Neural cell (in vitro differentiated cells): ENCODE measurements at regions not wholly inside any gene's neighbourhood (a gene's known extent, or its start where the extent isn't known, plus 50 kb on each side); places are given as distances from the start of the nearest gene placed in this dataset.

ENCODE experiments used
- H2AFZ ChIP-seq: fragments of 200-600, 300-800 bp; sonication (generic), shearing (Covaris generic); 2 replicates; pipeline ENCODE4 v1.6.0; 2014; ENCODE audit warnings: low read depth, mild to moderate bottlenecking, antibody characterized with exemption, low read length, moderate library complexity
- H3F3A ChIP-seq: fragments of 200-600 bp; shearing (Covaris generic); 2 replicates; pipeline ENCODE4 v1.6.1; 2016; ENCODE audit warnings: mild to moderate bottlenecking, moderate library complexity, mixed read lengths, antibody characterized with exemption, low read length; ENCODE audit not compliant: insufficient read depth, poor library complexity, severe bottlenecking
- H3K27ac ChIP-seq: fragments of 200-600, 300-800 bp; sonication (generic), shearing (Covaris generic); 2 replicates; pipeline ENCODE4 v1.5.1; 2014; ENCODE audit warnings: mild to moderate bottlenecking, low read length, moderate library complexity
- H3K27me3 ChIP-seq: fragments of 300-800, 200-600 bp; sonication (generic), shearing (Covaris generic); 2 replicates; pipeline ENCODE4 v1.6.0; 2014; ENCODE audit warnings: mild to moderate bottlenecking, low read depth, low read length, moderate library complexity; ENCODE audit not compliant: insufficient read depth
- H3K36me3 ChIP-seq: fragments of 300-800, 200-600 bp; sonication (generic), shearing (Covaris generic); 2 replicates; pipeline ENCODE4 v1.5.1; 2014; ENCODE audit warnings: mild to moderate bottlenecking, antibody characterized with exemption, low read length, moderate library complexity; ENCODE audit not compliant: insufficient read depth
- H3K4me2 ChIP-seq: fragments of 300-800, 200-600 bp; sonication (generic), shearing (Covaris generic); 2 replicates; pipeline ENCODE4 v1.6.0; 2014; ENCODE audit warnings: mild to moderate bottlenecking, low read length
- H3K4me3 ChIP-seq: fragments of 300-800, 200-600 bp; sonication (generic), shearing (Covaris generic); 2 replicates; pipeline ENCODE4 v1.5.1; 2014; ENCODE audit warnings: mild to moderate bottlenecking, low read length, moderate library complexity
- H3K79me2 ChIP-seq: fragments of 200-600 bp; shearing (Covaris generic); replicated peaks from 2 replicates; pipeline ENCODE4 v1.6.0; 2014; ENCODE audit warnings: mild to moderate bottlenecking, low read length, moderate library complexity; ENCODE audit not compliant: insufficient read depth
- H3K9ac ChIP-seq: fragments of 300-800, 200-600 bp; sonication (generic), shearing (Covaris generic); 2 replicates; pipeline ENCODE4 v1.6.1; 2016; ENCODE audit warnings: mild to moderate bottlenecking, low read length, mixed read lengths
- H3K9me2 ChIP-seq: fragments of 200-600 bp; shearing (Covaris generic); 2 replicates; pipeline ENCODE4 v1.6.1; 2016; ENCODE audit warnings: mild to moderate bottlenecking, low read length, mixed read lengths; ENCODE audit not compliant: insufficient read depth
- H3K9me3 ChIP-seq: fragments of 200-600, 300-800 bp; sonication (generic), shearing (Covaris generic); 2 replicates; pipeline ENCODE4 v1.6.1; 2016; ENCODE audit warnings: mild to moderate bottlenecking, mixed run types, low read length, moderate library complexity, mixed read lengths
- H4K20me1 ChIP-seq: fragments of 200-600 bp; shearing (Covaris generic); 2 replicates; pipeline ENCODE4 v1.6.1; 2016; ENCODE audit warnings: mild to moderate bottlenecking, mixed run types; ENCODE audit not compliant: insufficient read depth
- EP300 ChIP-seq: fragments of 450-650 bp; conservative IDR thresholded peaks from 2 replicates; pipeline ENCODE4 v1.6.1; 2014; ENCODE audit warnings: antibody characterized with exemption, mild to moderate bottlenecking, moderate library complexity; ENCODE audit not compliant: poor library complexity, severe bottlenecking
- EZH2 ChIP-seq: fragments of 200-600, 300-800 bp; shearing (Covaris generic), sonication (generic); IDR thresholded peaks from 2 replicates; pipeline ENCODE4 v1.6.1; 2014; ENCODE audit warnings: antibody characterized with exemption, low read length, borderline replicate concordance, mild to moderate bottlenecking; ENCODE audit not compliant: insufficient read depth, poor library complexity, severe bottlenecking
- MXI1 ChIP-seq: fragments of 450-650 bp; conservative IDR thresholded peaks from 2 replicates; pipeline ENCODE4 v1.6.1; 2014; ENCODE audit warnings: antibody characterized with exemption, mild to moderate bottlenecking; ENCODE audit not compliant: poor library complexity, severe bottlenecking
- POLR2AphosphoS5 ChIP-seq: IDR thresholded peaks from 2 replicates; pipeline ENCODE4 v1.6.1; 2012
- RAD21 ChIP-seq: fragments of 450-650 bp; conservative IDR thresholded peaks from 2 replicates; pipeline ENCODE4 v1.6.1; 2014; ENCODE audit warnings: antibody characterized with exemption, mild to moderate bottlenecking, moderate library complexity
- SMC3 ChIP-seq: fragments of 450-650 bp; conservative IDR thresholded peaks from 2 replicates; pipeline ENCODE4 v1.6.1; 2014; ENCODE audit warnings: antibody characterized with exemption, mild to moderate bottlenecking, moderate library complexity; ENCODE audit not compliant: poor library complexity
- TAF1 ChIP-seq: IDR thresholded peaks from 2 replicates; pipeline ENCODE4 v1.6.1; 2012; ENCODE audit warnings: low read depth
- TF ChIP-seq, protein P1 (sequence below): fragments of 450-650 bp; IDR thresholded peaks from 2 replicates; pipeline ENCODE4 v1.5.1; 2014; ENCODE audit warnings: antibody characterized with exemption, mild to moderate bottlenecking, moderate library complexity; ENCODE audit not compliant: poor library complexity, severe bottlenecking
- TF ChIP-seq, protein P2 (sequence below): IDR thresholded peaks from 2 replicates; pipeline ENCODE4 v1.6.1; 2012; ENCODE audit warnings: borderline replicate concordance

DNA sequence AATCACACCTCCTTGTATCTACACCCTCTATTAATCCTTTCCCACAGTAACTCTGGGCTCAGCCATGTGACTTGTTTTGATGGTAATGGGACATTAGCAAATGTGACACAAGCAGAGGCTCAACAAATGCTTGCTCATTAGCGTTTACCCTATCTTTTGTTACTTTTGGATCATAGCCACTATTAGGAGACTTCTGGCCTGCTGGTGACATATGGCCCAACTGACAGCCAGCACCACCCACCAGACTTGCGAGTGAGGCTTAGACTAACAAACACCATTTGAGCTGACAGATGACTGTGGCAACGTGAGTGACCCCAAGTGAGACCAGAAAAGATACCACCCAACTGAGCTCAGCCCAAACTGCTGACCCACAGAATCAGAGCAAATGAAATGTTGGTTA lies 154.1 kb downstream of the OLFM4 start:
- TF ChIP-seq SMC3 (no peak), RAD21 (no peak), POLR2AphosphoS5 (no peak), TAF1 (no peak), EP300 (no peak), MXI1 (no peak), EZH2 (no peak)
- TF ChIP-seq, protein P1, sequence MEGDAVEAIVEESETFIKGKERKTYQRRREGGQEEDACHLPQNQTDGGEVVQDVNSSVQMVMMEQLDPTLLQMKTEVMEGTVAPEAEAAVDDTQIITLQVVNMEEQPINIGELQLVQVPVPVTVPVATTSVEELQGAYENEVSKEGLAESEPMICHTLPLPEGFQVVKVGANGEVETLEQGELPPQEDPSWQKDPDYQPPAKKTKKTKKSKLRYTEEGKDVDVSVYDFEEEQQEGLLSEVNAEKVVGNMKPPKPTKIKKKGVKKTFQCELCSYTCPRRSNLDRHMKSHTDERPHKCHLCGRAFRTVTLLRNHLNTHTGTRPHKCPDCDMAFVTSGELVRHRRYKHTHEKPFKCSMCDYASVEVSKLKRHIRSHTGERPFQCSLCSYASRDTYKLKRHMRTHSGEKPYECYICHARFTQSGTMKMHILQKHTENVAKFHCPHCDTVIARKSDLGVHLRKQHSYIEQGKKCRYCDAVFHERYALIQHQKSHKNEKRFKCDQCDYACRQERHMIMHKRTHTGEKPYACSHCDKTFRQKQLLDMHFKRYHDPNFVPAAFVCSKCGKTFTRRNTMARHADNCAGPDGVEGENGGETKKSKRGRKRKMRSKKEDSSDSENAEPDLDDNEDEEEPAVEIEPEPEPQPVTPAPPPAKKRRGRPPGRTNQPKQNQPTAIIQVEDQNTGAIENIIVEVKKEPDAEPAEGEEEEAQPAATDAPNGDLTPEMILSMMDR = no peak
- TF ChIP-seq, protein P2, sequence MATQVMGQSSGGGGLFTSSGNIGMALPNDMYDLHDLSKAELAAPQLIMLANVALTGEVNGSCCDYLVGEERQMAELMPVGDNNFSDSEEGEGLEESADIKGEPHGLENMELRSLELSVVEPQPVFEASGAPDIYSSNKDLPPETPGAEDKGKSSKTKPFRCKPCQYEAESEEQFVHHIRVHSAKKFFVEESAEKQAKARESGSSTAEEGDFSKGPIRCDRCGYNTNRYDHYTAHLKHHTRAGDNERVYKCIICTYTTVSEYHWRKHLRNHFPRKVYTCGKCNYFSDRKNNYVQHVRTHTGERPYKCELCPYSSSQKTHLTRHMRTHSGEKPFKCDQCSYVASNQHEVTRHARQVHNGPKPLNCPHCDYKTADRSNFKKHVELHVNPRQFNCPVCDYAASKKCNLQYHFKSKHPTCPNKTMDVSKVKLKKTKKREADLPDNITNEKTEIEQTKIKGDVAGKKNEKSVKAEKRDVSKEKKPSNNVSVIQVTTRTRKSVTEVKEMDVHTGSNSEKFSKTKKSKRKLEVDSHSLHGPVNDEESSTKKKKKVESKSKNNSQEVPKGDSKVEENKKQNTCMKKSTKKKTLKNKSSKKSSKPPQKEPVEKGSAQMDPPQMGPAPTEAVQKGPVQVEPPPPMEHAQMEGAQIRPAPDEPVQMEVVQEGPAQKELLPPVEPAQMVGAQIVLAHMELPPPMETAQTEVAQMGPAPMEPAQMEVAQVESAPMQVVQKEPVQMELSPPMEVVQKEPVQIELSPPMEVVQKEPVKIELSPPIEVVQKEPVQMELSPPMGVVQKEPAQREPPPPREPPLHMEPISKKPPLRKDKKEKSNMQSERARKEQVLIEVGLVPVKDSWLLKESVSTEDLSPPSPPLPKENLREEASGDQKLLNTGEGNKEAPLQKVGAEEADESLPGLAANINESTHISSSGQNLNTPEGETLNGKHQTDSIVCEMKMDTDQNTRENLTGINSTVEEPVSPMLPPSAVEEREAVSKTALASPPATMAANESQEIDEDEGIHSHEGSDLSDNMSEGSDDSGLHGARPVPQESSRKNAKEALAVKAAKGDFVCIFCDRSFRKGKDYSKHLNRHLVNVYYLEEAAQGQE = no peak
- no peak overlapping the region for H3K4me3 ChIP-seq
- no peaks in the 10 kb centered on the region for H3K36me3 ChIP-seq
- no peak overlapping the region for H2AFZ ChIP-seq
- no peaks in the 10 kb centered on the region for H3F3A ChIP-seq
- no peak overlapping the region for H3K4me2 ChIP-seq
- H3K79me2 ChIP-seq = no peaks in the 10 kb centered on the region
- no peaks in the 10 kb centered on the region for H3K9me2 ChIP-seq
- no peak overlapping the region for H3K27ac ChIP-seq
- H3K9ac ChIP-seq = no peak overlapping the region
- no peaks in the 10 kb centered on the region for H4K20me1 ChIP-seq
- H3K9me3 ChIP-seq = no peaks in the 10 kb centered on the region
- no peaks in the 10 kb centered on the region for H3K27me3 ChIP-seq

DNA sequence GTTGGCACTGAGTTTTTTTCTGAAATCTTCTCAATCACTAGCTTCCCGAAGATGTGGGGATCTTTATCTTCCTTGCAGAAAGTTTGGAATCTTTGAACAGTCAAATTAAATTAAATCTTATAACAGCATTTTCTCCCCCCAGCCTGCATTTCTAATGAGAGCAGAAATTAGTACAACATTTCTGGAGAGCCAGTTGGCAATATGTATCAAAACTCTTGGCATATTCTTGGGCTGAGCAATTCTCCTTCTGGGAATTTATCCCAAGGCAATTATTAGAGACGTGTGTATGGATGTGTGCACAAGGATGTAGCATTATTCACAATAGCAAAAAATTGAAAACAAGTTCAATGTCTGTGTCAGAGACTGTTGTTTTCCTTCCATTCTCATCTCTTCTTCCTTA lies 159.5 kb downstream of the OLFM4 start:
- Histone ChIP-seq H2AFZ (no peak overlapping the region), H3K9me3 (no peaks in the 10 kb centered on the region), H3K27me3 (no peaks in the 10 kb centered on the region), H3K79me2 (no peaks in the 10 kb centered on the region), H3K36me3 (no peaks in the 10 kb centered on the region), H3K4me2 (no peak overlapping the region), H3K4me3 (no peak overlapping the region), H3K27ac (no peak overlapping the region), H3K9ac (no peak overlapping the region), H3F3A (no peaks in the 10 kb centered on the region), H3K9me2 (no peaks in the 10 kb centered on the region), H4K20me1 (no peaks in the 10 kb centered on the region)
- TF ChIP-seq EZH2 = no peak
- no peak for TF ChIP-seq MXI1
- TF ChIP-seq, protein P2 = no peak
- no peak for TF ChIP-seq RAD21
- no peak for TF ChIP-seq EP300
- TF ChIP-seq, protein P1 = no peak
- no peak for TF ChIP-seq TAF1
- TF ChIP-seq SMC3 = no peak
- no peak for TF ChIP-seq POLR2AphosphoS5
